GM12864 (cell line): ENCODE measurements at regions not wholly inside any gene's neighbourhood (a gene's known extent, or its start where the extent isn't known, plus 50 kb on each side); places are given as distances from the start of the nearest gene placed in this dataset.

Source experiments
- DNase-seq: peaks from one replicate; pipeline ENCODE4 v3.0.0-alpha.2; 2011; ENCODE audit warnings: low read depth
- H3K4me3 ChIP-seq: 2 replicates; pipeline ENCODE4 v1.5.1; 2011; ENCODE audit warnings: mild to moderate bottlenecking, low read depth, low read length, control low read depth
- CTCF ChIP-seq: IDR thresholded peaks from 2 replicates; pipeline ENCODE4 v1.5.1; 2011; ENCODE audit warnings: low read depth, mild to moderate bottlenecking, moderate library complexity, low read length, control low read depth, inconsistent platforms; ENCODE audit errors: missing control alignments

DNA sequence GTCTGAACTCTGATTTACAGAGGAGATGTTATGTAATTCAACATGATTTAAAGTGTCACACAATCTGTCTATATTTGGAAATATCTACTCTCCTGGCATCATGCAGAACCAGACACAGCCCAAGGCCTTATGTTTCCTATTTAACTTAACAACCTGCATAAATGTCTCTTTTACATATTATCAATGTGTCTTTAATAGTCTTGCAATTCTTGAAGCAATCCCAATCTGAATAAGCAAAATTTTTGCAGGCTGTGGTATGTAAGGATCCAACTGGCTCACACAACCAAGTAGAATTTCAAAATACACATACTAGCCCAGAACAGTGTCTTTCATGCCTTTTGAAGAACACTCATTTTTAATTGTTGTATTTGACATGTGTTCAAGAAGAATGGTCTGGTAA, 443.2 kb downstream of the MAFB start:
- H3K4me3 ChIP-seq = no peak overlapping the region
- no peak for DNase-seq
- no peak for TF ChIP-seq CTCF

DNA sequence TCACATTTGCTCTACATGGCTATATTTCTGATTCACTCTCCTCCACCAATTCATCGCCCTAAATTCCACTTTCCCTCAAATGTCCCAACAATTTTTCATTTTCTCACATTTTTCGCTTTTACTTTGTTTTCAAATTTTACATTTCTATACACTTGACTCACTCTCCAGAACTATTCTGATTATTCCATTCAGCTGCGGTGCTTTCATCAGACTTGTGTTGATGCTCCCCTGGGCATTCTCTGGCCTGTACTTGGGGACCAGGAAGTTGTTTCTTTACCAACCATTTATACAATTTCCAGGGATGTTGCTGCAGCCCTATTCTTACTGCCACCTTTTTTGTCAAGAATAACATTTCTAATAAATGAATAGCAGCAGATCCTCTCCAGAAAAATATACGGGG, 444.8 kb downstream of the MAFB start:
- no peak overlapping the region for H3K4me3 ChIP-seq
- no peak for TF ChIP-seq CTCF
- no peak for DNase-seq

GRCh38 chr20:40241596-40242343, 447.3 kb downstream of the MAFB start:
- TF ChIP-seq CTCF = no peak
- H3K4me3 ChIP-seq = no peak overlapping the region
- no peak for DNase-seq

DNA sequence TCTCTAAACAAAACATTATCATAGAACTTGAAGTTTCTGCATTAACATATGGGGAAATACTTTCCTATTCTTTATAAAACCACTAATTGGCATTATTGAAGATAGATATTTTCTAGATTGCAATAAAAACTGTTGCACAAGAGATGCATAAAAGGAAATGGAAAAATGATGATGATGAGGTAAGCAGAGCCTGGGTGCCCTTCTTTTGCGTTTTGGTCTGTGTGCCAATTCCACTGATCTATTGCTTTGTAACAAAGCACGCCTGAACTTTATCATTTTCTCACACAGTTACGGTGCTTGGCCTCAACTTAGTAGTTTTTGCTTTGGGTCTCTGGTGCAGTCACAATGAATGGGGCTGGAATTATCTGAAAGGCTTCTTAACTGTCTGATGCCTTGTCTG, 450.5 kb downstream of the MAFB start:
- DNase-seq = no peak
- no peak for TF ChIP-seq CTCF

DNA sequence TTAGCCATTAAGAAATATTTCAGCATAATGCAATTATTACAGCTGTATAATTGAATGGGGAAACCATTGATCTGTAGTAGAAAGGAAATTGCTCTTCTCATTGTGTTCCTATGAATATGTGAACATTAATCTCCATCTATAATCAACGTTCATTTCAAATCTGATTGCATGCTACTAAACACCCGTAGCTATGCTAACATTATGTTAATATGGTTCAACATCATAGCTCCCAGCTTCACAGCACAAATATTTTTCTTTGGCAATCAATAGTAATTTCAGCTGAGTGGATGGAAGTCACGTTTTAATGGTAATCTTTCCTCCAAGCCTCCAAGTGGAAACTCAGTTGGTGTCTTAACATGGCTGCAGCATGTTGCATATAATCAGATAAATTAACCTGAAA, 454.4 kb downstream of the MAFB start:
- TF ChIP-seq CTCF = no peak
- no peak overlapping the region for H3K4me3 ChIP-seq
- DNase-seq = no peak

More for the DNA sequence above, 450.5 kb downstream of the MAFB start:
- no peak overlapping the region for H3K4me3 ChIP-seq

DNA sequence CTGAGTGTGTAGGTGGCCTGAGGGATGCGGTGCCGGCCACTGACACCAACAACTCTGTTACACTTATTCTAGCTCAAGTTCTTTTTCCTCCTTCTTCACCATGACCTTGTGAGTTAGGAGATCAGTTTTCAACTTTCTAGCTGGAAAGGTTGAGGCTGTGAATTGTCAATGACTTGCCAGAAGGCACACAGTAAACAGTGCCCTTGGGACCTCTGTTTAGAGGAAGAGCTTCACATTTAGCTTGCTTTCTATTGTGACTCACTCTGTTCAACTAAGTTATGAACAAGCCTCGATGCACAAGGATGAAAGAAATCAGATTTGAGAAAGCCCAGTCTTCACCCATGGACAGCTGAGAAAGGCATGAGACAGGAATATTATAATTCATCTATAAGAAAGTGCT, 455.6 kb downstream of the MAFB start:
- no peak for DNase-seq
- no peak overlapping the region for H3K4me3 ChIP-seq
- TF ChIP-seq CTCF = no peak

DNA sequence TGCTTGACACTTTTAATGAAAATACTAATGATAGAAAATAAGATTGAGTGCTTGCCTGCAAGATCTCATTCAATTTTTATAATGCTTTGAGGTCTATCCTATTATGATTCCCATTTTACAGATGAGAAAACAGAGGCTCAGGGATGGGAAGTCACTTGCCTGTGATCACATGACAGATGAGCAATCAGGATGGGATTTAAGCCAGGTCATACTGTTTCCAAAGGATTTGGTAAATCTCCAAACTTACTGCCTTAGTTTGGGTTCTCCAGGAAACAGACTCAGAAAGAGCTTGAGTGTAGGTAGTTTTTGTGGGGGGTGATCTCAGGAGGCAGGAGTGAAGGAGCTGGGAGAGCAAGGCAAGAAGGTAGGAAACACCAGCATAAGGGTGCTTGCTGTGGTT, 456.3 kb downstream of the MAFB start:
- no peak overlapping the region for H3K4me3 ChIP-seq
- no peak for TF ChIP-seq CTCF

More for the DNA sequence above, 456.3 kb downstream of the MAFB start:
- DNase-seq = no peak
